Gastrocnemius medialis (tissue), 4 donors: ENCODE measurements at regions not wholly inside any gene's neighbourhood (a gene's known extent, or its start where the extent isn't known, plus 50 kb on each side); places are given as distances from the start of the nearest gene placed in this dataset.

Experiments used
- POLR2A ChIP-seq, 2 donors: fragments of 450-650 bp; IDR thresholded peaks; one replicate each; pipeline ENCODE4 v1.6.1; 2017; ENCODE audit warnings: antibody characterized with exemption in 2 of 2, mild to moderate bottlenecking in 2 of 2, moderate library complexity in 2 of 2
- TF ChIP-seq, protein P1 (sequence below), 5 experiments: fragments of 450-650 bp in 3 of 5; fragments of 200-600 bp in 2 of 5; sonication (generic) in 2 of 5; IDR thresholded peaks in 4 of 5; conservative IDR thresholded peaks in 1 of 5; 1 replicate in 4 of 5; 2 replicates in 1 of 5; pipeline ENCODE4 v1.5.1; 2016 to 2019; ENCODE audit warnings: antibody characterized with exemption in 5 of 5, mild to moderate bottlenecking in 3 of 5, moderate library complexity in 3 of 5

DNA sequence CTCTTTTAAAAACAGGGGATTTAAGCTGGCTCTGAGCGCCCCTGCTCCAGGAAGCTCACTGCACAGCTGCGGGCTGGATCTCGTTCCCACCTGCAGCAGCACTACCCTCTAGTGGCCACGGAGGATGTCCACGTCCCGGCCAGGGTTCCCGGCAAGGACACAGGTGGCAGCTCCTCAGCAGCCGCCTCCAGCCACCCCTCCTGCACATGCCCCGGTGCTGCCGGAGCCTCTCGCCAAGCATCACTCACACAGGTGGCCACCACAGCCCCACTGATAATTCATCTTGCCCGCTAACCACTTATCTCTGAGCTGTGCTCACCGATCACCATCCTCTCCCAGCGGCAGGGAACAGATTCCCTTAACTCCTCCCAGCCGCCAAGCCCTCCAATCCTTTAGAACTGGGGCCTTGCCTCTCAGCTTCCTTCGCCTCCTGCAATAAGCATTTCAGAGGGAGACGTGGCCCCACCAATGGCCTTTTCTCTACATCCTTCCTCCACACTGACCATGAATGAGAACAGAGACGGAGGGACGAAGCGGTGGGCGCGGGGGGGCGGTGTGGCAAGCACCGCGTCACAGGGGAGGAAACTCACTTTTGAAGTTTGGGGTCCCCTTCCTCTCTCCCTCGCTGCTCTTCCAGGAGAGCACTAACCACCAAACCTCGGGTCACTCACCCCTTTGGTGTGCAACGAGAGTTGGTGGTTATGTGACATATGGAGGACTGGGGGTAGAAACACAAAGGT is 222.1 kb downstream of the RBFOX3 start:
- TF ChIP-seq, protein P1, sequence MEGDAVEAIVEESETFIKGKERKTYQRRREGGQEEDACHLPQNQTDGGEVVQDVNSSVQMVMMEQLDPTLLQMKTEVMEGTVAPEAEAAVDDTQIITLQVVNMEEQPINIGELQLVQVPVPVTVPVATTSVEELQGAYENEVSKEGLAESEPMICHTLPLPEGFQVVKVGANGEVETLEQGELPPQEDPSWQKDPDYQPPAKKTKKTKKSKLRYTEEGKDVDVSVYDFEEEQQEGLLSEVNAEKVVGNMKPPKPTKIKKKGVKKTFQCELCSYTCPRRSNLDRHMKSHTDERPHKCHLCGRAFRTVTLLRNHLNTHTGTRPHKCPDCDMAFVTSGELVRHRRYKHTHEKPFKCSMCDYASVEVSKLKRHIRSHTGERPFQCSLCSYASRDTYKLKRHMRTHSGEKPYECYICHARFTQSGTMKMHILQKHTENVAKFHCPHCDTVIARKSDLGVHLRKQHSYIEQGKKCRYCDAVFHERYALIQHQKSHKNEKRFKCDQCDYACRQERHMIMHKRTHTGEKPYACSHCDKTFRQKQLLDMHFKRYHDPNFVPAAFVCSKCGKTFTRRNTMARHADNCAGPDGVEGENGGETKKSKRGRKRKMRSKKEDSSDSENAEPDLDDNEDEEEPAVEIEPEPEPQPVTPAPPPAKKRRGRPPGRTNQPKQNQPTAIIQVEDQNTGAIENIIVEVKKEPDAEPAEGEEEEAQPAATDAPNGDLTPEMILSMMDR (IDR thresholded peaks at IDR 0.05 in 4 of 5, conservative IDR thresholded peaks at IDR 0.05 in 1 of 5): peak; percentile 20 to 66 (median 59)
- no peak for TF ChIP-seq POLR2A (IDR thresholded peaks at IDR 0.05)
